RWPE2 (cell line): ENCODE measurements at regions not wholly inside any gene's neighbourhood (a gene's known extent, or its start where the extent isn't known, plus 50 kb on each side); places are given as distances from the start of the nearest gene placed in this dataset.

Source experiments
- ATAC-seq: fragments of 200-7000 bp; cut with Tn5 transposase; 3 replicates; pipeline ENCODE4 v1.9.1; 2021; ENCODE audit warnings: low read depth
- DNase-seq: peaks from one replicate; pipeline ENCODE4 v3.0.0-alpha.2; 2020; ENCODE audit warnings: low spot score
- H3K27ac ChIP-seq: fragments of 450-650 bp; 2 replicates; pipeline ENCODE4 v1.5.1; 2017; ENCODE audit warnings: mild to moderate bottlenecking; ENCODE audit not compliant: poor library complexity, severe bottlenecking
- H3K27me3 ChIP-seq: fragments of 250-450 bp; sonication (Bioruptor Pico); 2 replicates; pipeline ENCODE4 v1.5.1; 2021; ENCODE audit warnings: mild to moderate bottlenecking, moderate library complexity; ENCODE audit not compliant: insufficient read depth, poor library complexity, severe bottlenecking
- H3K36me3 ChIP-seq: fragments of 250-450 bp; sonication (Bioruptor Pico); 2 replicates; pipeline ENCODE4 v1.5.1; 2020; ENCODE audit warnings: low read depth, mild to moderate bottlenecking, moderate library complexity
- H3K4me1 ChIP-seq: fragments of 250-450 bp; sonication (Bioruptor Pico); 2 replicates; pipeline ENCODE4 v1.5.1; 2021; ENCODE audit warnings: mild to moderate bottlenecking, moderate library complexity; ENCODE audit not compliant: insufficient read depth, poor library complexity, severe bottlenecking
- H3K4me3 ChIP-seq: fragments of 250-450 bp; sonication (Bioruptor Pico); 2 replicates; pipeline ENCODE4 v1.5.1; 2021; ENCODE audit warnings: mild to moderate bottlenecking, moderate library complexity; ENCODE audit not compliant: severe bottlenecking
- H3K9me3 ChIP-seq: fragments of 250-450 bp; sonication (Bioruptor Pico); 2 replicates; pipeline ENCODE4 v1.5.1; 2021; ENCODE audit warnings: mild to moderate bottlenecking, moderate library complexity; ENCODE audit not compliant: severe bottlenecking
- CTCF ChIP-seq: fragments of 450-650 bp; IDR thresholded peaks from one replicate; pipeline ENCODE4 v1.5.1; 2017; ENCODE audit warnings: mild to moderate bottlenecking, moderate library complexity; ENCODE audit not compliant: poor library complexity, severe bottlenecking

GRCh38 chr2:778731-779350 lies 101.6 kb upstream of the TMEM18 start:
- H3K9me3 ChIP-seq: no peaks in the 10 kb centered on the region
- H3K4me3 ChIP-seq: no peak overlapping the region
- peaks cover 2% of the 10 kb centered on the region for H3K27me3 ChIP-seq
- H3K27ac ChIP-seq: no peak overlapping the region
- H3K36me3 ChIP-seq: no peaks in the 10 kb centered on the region
- no peaks in the 10 kb centered on the region for H3K4me1 ChIP-seq
- ATAC-seq (no peak), DNase-seq (no peak)
- no peak for TF ChIP-seq CTCF

GRCh38 chr2:777546-777945 lies 100.3 kb upstream of the TMEM18 start:
- no peak for TF ChIP-seq CTCF
- H3K27me3 ChIP-seq: peaks cover 2% of the 10 kb centered on the region

GRCh38 chr2:777051-777450 lies 99.8 kb upstream of the TMEM18 start:
- no peak for ATAC-seq
- Histone ChIP-seq H3K36me3 (no peaks in the 10 kb centered on the region), H3K4me1 (no peaks in the 10 kb centered on the region), H3K27me3 (peaks cover 2% of the 10 kb centered on the region), H3K4me3 (no peak overlapping the region), H3K9me3 (no peaks in the 10 kb centered on the region), H3K27ac (no peak overlapping the region)
- TF ChIP-seq CTCF: no peak
- DNase-seq: peak; percentile 42

More at GRCh38 chr2:777546-777945, 100.3 kb upstream of the TMEM18 start:
- no peak overlapping the region for H3K27ac ChIP-seq
- ATAC-seq (no peak), DNase-seq (no peak)
- H3K4me1 ChIP-seq: no peaks in the 10 kb centered on the region
- no peak overlapping the region for H3K4me3 ChIP-seq
- H3K36me3 ChIP-seq: no peaks in the 10 kb centered on the region
- no peaks in the 10 kb centered on the region for H3K9me3 ChIP-seq

GRCh38 chr2:776487-776886 lies 99.3 kb upstream of the TMEM18 start:
- TF ChIP-seq CTCF: no peak
- Histone ChIP-seq H3K4me1 (no peaks in the 10 kb centered on the region), H3K9me3 (no peaks in the 10 kb centered on the region), H3K27me3 (peaks cover 2% of the 10 kb centered on the region), H3K27ac (no peak overlapping the region), H3K36me3 (no peaks in the 10 kb centered on the region), H3K4me3 (no peak overlapping the region)
- DNase-seq (no peak), ATAC-seq (no peak)

GRCh38 chr2:776038-776437 lies 98.8 kb upstream of the TMEM18 start:
- no peak for ATAC-seq
- no peak for TF ChIP-seq CTCF
- H3K27me3 ChIP-seq: peaks cover 2% of the 10 kb centered on the region
- no peaks in the 10 kb centered on the region for H3K9me3 ChIP-seq
- H3K4me3 ChIP-seq: no peak overlapping the region
- no peak for DNase-seq
- no peaks in the 10 kb centered on the region for H3K4me1 ChIP-seq
- no peak overlapping the region for H3K27ac ChIP-seq
- H3K36me3 ChIP-seq: no peaks in the 10 kb centered on the region
